DND-41 (cell line): ENCODE measurements at regions not wholly inside any gene's neighbourhood (a gene's known extent, or its start where the extent isn't known, plus 50 kb on each side); places are given as distances from the start of the nearest gene placed in this dataset.

Experiments
- ATAC-seq: fragments of 200-7000 bp; cut with Tn5 transposase; 3 replicates; pipeline ENCODE4 v1.9.1; 2021; ENCODE audit warnings: low read depth; ENCODE audit not compliant: insufficient read depth
- DNase-seq: peaks from one replicate; pipeline ENCODE4 v3.0.0-alpha.2; 2020
- H2AFZ ChIP-seq: 2 replicates; pipeline ENCODE4 v1.6.0; 2012; ENCODE audit warnings: low read depth, low read length
- H3K27ac ChIP-seq: 2 replicates; pipeline ENCODE4 v1.5.1; 2012; ENCODE audit warnings: low read length, inconsistent platforms
- H3K27me3 ChIP-seq: fragments of 200-600 bp; sonication (generic); 2 replicates; pipeline ENCODE4 v1.6.0; 2012; ENCODE audit warnings: low read length, mild to moderate bottlenecking, inconsistent platforms; ENCODE audit not compliant: insufficient read depth, poor library complexity
- H3K36me3 ChIP-seq: 2 replicates; pipeline ENCODE4 v1.5.1; 2012; ENCODE audit warnings: low read length, inconsistent platforms; ENCODE audit not compliant: insufficient read depth
- H3K4me1 ChIP-seq: 2 replicates; pipeline ENCODE4 v1.5.1; 2012; ENCODE audit warnings: mild to moderate bottlenecking, low read length; ENCODE audit not compliant: insufficient read depth
- H3K4me2 ChIP-seq: 2 replicates; pipeline ENCODE4 v1.6.0; 2012; ENCODE audit warnings: mild to moderate bottlenecking, moderate library complexity, low read length, inconsistent platforms; ENCODE audit not compliant: insufficient read depth
- H3K4me3 ChIP-seq, 2 experiments: fragments of 200-600 bp in 1 of 2; shearing (Covaris generic) in 1 of 2; 2 replicates each; pipeline ENCODE4 v1.5.1; 2012 to 2016; ENCODE audit warnings: inconsistent platforms in 2 of 2, low read length in 2 of 2, mild to moderate bottlenecking in 2 of 2, low read depth in 1 of 2, moderate library complexity in 1 of 2
- H3K79me2 ChIP-seq: 2 replicates; pipeline ENCODE4 v1.6.0; 2012; ENCODE audit warnings: low read length, inconsistent platforms; ENCODE audit not compliant: insufficient read depth
- H3K9ac ChIP-seq: 2 replicates; pipeline ENCODE4 v1.6.0; 2012; ENCODE audit warnings: low read depth, mild to moderate bottlenecking, inconsistent platforms, low read length, moderate library complexity
- H3K9me3 ChIP-seq: 2 replicates; pipeline ENCODE4 v1.5.1; 2012; ENCODE audit warnings: low read length, moderate library complexity, mild to moderate bottlenecking, inconsistent platforms; ENCODE audit not compliant: insufficient read depth, severe bottlenecking
- H4K20me1 ChIP-seq: 2 replicates; pipeline ENCODE4 v1.6.0; 2012; ENCODE audit warnings: low read length; ENCODE audit not compliant: insufficient read depth
- CTCF ChIP-seq: IDR thresholded peaks from 2 replicates; pipeline ENCODE4 v1.5.1; 2012; ENCODE audit warnings: borderline replicate concordance, low read length, moderate library complexity, mild to moderate bottlenecking; ENCODE audit not compliant: poor library complexity, severe bottlenecking; ENCODE audit errors: extremely low read depth
- EZH2 ChIP-seq: IDR thresholded peaks from 3 replicates; pipeline ENCODE4 v1.6.1; 2012; ENCODE audit warnings: borderline replicate concordance, low read depth, mild to moderate bottlenecking, moderate library complexity, low read length, inconsistent platforms; ENCODE audit not compliant: severe bottlenecking

GRCh38 chr1:170313306-170313705, 167.5 kb downstream of the NTMT2 start:
- Histone ChIP-seq H3K27me3 (no peaks in the 10 kb centered on the region), H3K4me3 (no peak overlapping the region), H3K4me2 (no peak overlapping the region), H4K20me1 (no peaks in the 10 kb centered on the region), H3K27ac (no peak overlapping the region), H3K9ac (no peak overlapping the region), H2AFZ (no peak overlapping the region), H3K4me1 (no peaks in the 10 kb centered on the region), H3K79me2 (no peaks in the 10 kb centered on the region), H3K9me3 (no peaks in the 10 kb centered on the region), H3K36me3 (no peaks in the 10 kb centered on the region)
- TF ChIP-seq EZH2, result no peak
- no peak for TF ChIP-seq CTCF
- ATAC-seq (no peak), DNase-seq (no peak)

GRCh38 chr1:170316270-170316669, 170.5 kb downstream of the NTMT2 start:
- H3K79me2 ChIP-seq, result no peaks in the 10 kb centered on the region
- no peak overlapping the region for H3K4me2 ChIP-seq
- ATAC-seq, result no peak
- H3K36me3 ChIP-seq, result no peaks in the 10 kb centered on the region
- H3K4me3 ChIP-seq, result no peak overlapping the region
- H3K4me1 ChIP-seq, result no peaks in the 10 kb centered on the region
- H3K27me3 ChIP-seq, result no peaks in the 10 kb centered on the region
- no peaks in the 10 kb centered on the region for H3K9me3 ChIP-seq
- no peak overlapping the region for H3K27ac ChIP-seq
- no peak for TF ChIP-seq EZH2
- no peak for TF ChIP-seq CTCF
- no peak overlapping the region for H3K9ac ChIP-seq
- H4K20me1 ChIP-seq, result no peaks in the 10 kb centered on the region
- no peak overlapping the region for H2AFZ ChIP-seq
- no peak for DNase-seq

GRCh38 chr1:170318141-170318540, 172.4 kb downstream of the NTMT2 start:
- no peak for ATAC-seq
- no peak for DNase-seq
- Histone ChIP-seq H3K27ac (no peak overlapping the region), H3K9me3 (no peaks in the 10 kb centered on the region), H2AFZ (no peak overlapping the region), H3K79me2 (no peaks in the 10 kb centered on the region), H3K4me1 (no peaks in the 10 kb centered on the region), H4K20me1 (no peaks in the 10 kb centered on the region), H3K36me3 (no peaks in the 10 kb centered on the region), H3K4me2 (no peak overlapping the region), H3K27me3 (no peaks in the 10 kb centered on the region), H3K4me3 (no peak overlapping the region), H3K9ac (no peak overlapping the region)
- TF ChIP-seq EZH2 (no peak), CTCF (no peak)

GRCh38 chr1:170318736-170319135, 173.0 kb downstream of the NTMT2 start:
- no peak for TF ChIP-seq CTCF
- no peak for TF ChIP-seq EZH2
- Histone ChIP-seq H4K20me1 (no peaks in the 10 kb centered on the region), H2AFZ (no peak overlapping the region), H3K4me1 (no peaks in the 10 kb centered on the region), H3K27me3 (no peaks in the 10 kb centered on the region), H3K79me2 (no peaks in the 10 kb centered on the region), H3K9ac (no peak overlapping the region), H3K4me3 (no peak overlapping the region), H3K27ac (no peak overlapping the region), H3K36me3 (no peaks in the 10 kb centered on the region), H3K4me2 (no peak overlapping the region), H3K9me3 (no peaks in the 10 kb centered on the region)
- ATAC-seq, result no peak
- DNase-seq, result no peak
